Activated CD8-positive, alpha-beta memory T cell treated with anti-CD3 and anti-CD28 coated beads for 36 hours (primary cell): ENCODE measurements at regions not wholly inside any gene's neighbourhood (a gene's known extent, or its start where the extent isn't known, plus 50 kb on each side); places are given as distances from the start of the nearest gene placed in this dataset.

Experiments
- CTCF ChIA-PET: fragments of 350-600 bp; sonication (Branson Sonifier 250); formaldehyde crosslinking; loops from one replicate; lab custom pipeline; 2021; ENCODE audit warnings: antibody characterized with exemption; lab: Charles Lee
- POLR2A ChIA-PET: fragments of 350-600 bp; sonication (Branson Sonifier 250); formaldehyde crosslinking; loops from one replicate; lab custom pipeline; 2021; ENCODE audit warnings: antibody characterized with exemption; lab: Charles Lee

DNA sequence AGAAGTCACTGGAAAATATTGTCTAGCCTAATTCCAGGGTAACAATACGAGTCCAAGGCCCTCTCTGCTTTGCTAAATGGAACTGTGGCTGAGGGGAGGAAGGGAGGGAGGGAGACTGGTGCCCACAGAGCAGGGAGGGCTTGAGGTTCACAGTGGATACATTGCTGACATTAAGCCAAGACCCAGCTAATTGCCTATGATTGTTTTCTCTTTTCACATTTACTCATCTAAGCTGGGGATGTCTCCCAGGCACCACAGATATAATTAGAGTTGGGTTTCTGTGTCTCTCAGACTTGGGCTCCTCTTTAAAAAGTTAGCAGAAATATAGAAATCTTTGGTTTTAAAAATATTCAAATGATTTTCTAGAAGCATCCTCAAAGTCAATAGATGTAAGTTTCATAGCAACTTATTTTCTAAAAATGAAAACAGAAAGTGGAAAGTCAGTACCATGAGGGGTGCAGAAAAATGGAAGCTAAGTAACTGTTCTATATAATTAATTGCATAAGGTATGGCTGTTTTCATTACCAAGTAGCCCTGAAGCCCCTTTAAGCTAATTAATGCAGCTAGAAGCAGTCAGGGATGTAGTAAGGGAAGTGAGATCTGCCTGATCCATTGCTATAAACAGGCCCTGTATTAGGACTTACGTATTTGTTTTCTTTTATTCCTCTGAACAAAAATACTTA lies 259.8 kb downstream of the NDUFS4 start:
- POLR2A ChIA-PET, result no interaction called here
- CTCF ChIA-PET, result no interaction called here

DNA sequence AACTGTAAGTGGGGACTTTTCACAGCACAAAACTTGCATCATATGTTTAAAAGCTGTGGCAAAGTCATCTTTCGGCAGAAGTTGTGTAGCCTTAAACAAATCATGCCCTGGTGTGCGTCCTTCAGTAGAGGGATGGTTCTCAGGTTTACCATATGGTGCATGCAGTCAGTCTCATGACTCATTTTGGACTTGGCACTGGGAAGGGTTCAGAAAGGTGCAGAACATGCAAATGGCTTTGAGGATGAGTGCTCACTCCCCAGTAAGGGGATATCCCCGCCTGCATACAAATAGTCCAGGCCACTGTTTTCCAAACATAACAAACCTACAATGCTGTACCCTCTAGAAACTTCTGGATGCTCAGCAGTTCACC lies 260.3 kb downstream of the NDUFS4 start:
- ChIA-PET POLR2A (no interaction called here), CTCF (interaction anchor here (0.6 kb wide), 1 partner anchor 336 kb away, joined by 6 read pairs; no protein-coding TSS in a partner anchor)

DNA sequence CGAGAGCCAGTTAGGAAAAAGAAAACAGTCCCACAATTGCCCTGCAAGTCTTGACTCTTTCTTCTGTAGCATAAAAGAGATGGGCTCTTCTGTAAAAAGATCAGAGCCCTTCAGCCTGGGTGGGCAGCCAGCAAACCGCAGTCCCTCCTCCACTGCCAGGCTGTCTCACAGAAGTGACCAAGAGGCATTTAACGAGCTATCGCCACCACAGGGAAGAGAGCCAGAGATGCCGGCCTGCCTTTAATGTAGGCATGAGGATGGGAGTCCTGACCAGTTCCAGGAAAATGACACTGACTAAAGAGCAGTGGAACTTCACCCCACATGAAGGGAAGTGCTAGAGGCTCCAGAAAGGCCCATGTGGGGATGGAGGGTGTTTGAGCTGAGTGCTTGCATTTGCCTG lies 264.6 kb downstream of the NDUFS4 start:
- ChIA-PET CTCF (no interaction called here), POLR2A (no interaction called here)

DNA sequence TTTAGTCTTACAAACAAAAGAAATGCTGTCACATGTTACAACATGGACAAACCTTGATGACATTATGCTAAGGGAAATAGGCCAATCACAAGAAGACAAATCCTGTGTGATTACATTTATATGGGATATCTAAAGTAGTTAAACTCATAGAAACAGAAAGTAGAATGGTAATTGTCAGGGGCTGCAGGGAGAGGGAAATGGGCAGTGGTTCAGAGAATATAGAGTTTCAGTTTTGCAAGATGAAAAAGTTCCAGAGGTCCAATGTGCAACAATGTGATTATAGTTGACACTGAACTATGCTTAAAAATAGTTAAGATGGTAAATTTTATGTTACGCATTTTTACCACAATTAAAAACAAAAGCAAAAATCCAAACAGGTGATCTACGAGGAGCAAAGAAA lies 265.5 kb downstream of the NDUFS4 start:
- ChIA-PET POLR2A (no interaction called here), CTCF (no interaction called here)

DNA sequence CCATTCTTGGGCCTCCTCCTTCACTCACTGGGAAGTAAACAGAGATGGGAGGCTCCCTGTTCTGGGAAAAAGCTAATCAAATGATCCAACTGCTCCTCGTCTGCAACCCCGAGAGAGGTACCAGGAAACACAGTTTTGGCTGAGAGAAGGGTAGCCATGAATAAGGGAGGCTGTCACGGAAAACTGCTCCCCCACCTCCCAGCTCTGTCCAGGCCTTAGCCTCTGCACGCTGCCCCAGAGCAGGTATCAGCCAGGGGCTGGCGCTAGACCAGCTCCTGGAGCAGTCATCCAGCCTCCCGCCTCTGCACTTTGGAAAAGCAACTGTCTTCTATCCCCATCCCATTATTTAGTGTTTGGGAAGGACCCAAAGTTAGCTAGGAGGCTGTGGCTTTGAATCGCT lies 266.1 kb downstream of the NDUFS4 start:
- POLR2A ChIA-PET, result no interaction called here
- CTCF ChIA-PET, result no interaction called here

DNA sequence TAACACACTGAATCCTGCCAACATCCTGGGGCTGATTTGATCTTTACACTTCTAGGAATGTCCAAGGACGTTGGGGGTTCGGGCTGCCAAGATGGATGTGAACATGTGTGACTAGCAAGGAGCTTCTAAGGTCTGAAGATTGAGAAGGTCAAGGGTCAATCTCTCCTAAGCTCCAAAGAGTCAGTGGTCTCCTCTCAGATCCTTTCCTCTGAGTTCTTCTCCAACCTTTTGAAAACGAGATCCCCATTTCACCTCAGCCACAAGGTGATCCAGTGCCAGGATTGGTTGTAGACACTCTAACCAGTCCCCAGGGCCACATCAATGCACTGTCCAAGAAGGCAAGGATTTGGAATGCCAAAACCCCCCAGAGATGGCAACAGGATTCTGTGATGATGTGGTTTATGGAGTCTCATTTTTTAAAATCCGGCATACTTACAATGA lies 266.8 kb downstream of the NDUFS4 start:
- ChIA-PET POLR2A (no interaction called here), CTCF (no interaction called here)

DNA sequence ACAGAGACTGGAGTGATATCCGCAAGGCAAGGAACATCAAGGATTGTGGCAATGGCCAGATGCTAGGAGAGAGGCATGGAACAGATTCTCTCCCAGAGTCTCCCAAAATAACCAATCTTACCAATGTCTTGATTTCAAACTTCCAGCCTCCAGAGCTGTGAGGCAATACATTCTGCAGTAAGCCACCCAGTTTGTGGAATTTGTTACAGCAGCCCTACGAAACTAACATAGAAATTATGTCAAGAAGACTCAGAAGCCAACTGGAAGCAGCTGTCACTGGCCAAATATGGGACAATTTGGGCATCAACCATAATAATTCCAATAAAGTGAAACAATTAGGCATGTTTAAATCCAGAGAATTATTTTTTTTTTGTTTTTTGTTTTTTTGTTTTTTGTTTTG lies 271.1 kb downstream of the NDUFS4 start:
- CTCF ChIA-PET, result no interaction called here

More for the DNA sequence above, 271.1 kb downstream of the NDUFS4 start:
- POLR2A ChIA-PET, result no interaction called here
